ENCODE measurements at regions not wholly inside any gene's neighbourhood (a gene's known extent, or its start where the extent isn't known, plus 50 kb on each side); places are given as distances from the start of the nearest gene placed in this dataset.

DNA sequence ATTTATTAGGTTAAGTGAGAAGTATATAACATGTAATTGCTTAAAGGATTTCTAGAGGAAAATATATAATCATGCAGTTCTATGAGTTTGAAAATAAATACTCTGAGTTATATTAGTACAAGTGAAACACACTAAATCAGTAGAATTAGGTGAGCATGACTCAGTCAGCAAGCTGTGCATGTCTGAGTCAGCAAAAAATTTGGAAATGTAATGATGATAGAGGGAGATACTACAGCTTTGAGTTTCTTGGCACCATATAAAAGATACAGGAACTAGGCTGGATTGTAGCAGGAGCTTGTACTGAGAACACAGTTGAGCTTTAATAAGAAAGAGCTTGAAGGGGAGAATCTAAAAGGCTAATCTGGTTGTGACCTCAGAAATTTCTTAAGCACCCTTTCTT lies 1224.6 kb downstream of the CDH8 start:
- TF ChIP-seq, protein P1, sequence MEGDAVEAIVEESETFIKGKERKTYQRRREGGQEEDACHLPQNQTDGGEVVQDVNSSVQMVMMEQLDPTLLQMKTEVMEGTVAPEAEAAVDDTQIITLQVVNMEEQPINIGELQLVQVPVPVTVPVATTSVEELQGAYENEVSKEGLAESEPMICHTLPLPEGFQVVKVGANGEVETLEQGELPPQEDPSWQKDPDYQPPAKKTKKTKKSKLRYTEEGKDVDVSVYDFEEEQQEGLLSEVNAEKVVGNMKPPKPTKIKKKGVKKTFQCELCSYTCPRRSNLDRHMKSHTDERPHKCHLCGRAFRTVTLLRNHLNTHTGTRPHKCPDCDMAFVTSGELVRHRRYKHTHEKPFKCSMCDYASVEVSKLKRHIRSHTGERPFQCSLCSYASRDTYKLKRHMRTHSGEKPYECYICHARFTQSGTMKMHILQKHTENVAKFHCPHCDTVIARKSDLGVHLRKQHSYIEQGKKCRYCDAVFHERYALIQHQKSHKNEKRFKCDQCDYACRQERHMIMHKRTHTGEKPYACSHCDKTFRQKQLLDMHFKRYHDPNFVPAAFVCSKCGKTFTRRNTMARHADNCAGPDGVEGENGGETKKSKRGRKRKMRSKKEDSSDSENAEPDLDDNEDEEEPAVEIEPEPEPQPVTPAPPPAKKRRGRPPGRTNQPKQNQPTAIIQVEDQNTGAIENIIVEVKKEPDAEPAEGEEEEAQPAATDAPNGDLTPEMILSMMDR (IDR thresholded peaks at IDR 0.05; ENCODE audit: insufficient read depth, low read length, poor library complexity, severe bottlenecking) = no peak
- no peak for TF ChIP-seq EZH2phosphoT487 (conservative IDR thresholded peaks at IDR 0.05; ENCODE audit: low read length)

All from SU-DHL-6 (cell line).